WTC11 (cell line): ENCODE measurements at regions not wholly inside any gene's neighbourhood (a gene's known extent, or its start where the extent isn't known, plus 50 kb on each side); places are given as distances from the start of the nearest gene placed in this dataset.

ENCODE experiments used
- ATAC-seq: fragments of 200-7000 bp; cut with Tn5 transposase; 2 replicates; pipeline ENCODE4 v1.10.0; 2021; ENCODE audit warnings: mild to moderate bottlenecking, moderate library complexity
- CTCF ChIA-PET: fragments of 300-600 bp; sonication (Branson Sonifier 250); formaldehyde crosslinking; loops from one replicate; lab custom pipeline; 2021; ENCODE audit warnings: antibody characterized with exemption; lab: Charles Lee
- POLR2A ChIA-PET: fragments of 350-600 bp; sonication (Branson Sonifier 250); formaldehyde crosslinking; loops from one replicate; lab custom pipeline; 2021; ENCODE audit warnings: antibody characterized with exemption; lab: Charles Lee
- DNase-seq: peaks from one replicate; pipeline ENCODE4 v3.0.0; 2021; ENCODE audit warnings: low spot score
- H3K27ac Mint-ChIP-seq: 2 replicates; pipeline ENCODE4 v1.8.0; 2021; ENCODE audit warnings: mixed read lengths
- H3K27me3 Mint-ChIP-seq: 2 replicates; pipeline ENCODE4 v1.8.0; 2021; ENCODE audit warnings: low read depth, mild to moderate bottlenecking, moderate library complexity, mixed read lengths
- H3K36me3 Mint-ChIP-seq: 2 replicates; pipeline ENCODE4 v1.8.0; 2021; ENCODE audit warnings: mixed read lengths
- H3K4me1 Mint-ChIP-seq: 2 replicates; pipeline ENCODE4 v1.8.0; 2022; ENCODE audit warnings: mixed read lengths
- H3K4me3 Mint-ChIP-seq: 2 replicates; pipeline ENCODE4 v1.8.0; 2021; ENCODE audit warnings: mild to moderate bottlenecking, moderate library complexity, mixed read lengths
- H3K9me3 Mint-ChIP-seq: 2 replicates; pipeline ENCODE4 v1.8.0; 2021; ENCODE audit warnings: mixed read lengths
- AR ChIP-seq: fragments of 250-450 bp; sonication (Bioruptor Pico); IDR thresholded peaks from 2 replicates; pipeline ENCODE4 v1.9.0; 2021; ENCODE audit warnings: mild to moderate bottlenecking
- ARID4B ChIP-seq: sonication (generic); formaldehyde crosslinking; IDR thresholded peaks from 2 replicates; pipeline ENCODE4 v1.8.0; 2023; ENCODE audit warnings: missing genetic modification reagents, mild to moderate bottlenecking, borderline replicate concordance
- CREB1 ChIP-seq: sonication (generic); formaldehyde crosslinking; IDR thresholded peaks from 2 replicates; pipeline ENCODE4 v1.8.0; 2023; ENCODE audit warnings: mild to moderate bottlenecking, missing genetic modification reagents
- E2F1 ChIP-seq: sonication (generic); formaldehyde crosslinking; IDR thresholded peaks from 2 replicates; pipeline ENCODE4 v1.8.0; 2022; ENCODE audit warnings: mild to moderate bottlenecking, missing genetic modification reagents
- ETV6 ChIP-seq: sonication (generic); formaldehyde crosslinking; IDR thresholded peaks from 2 replicates; pipeline ENCODE4 v1.8.1; 2022; ENCODE audit warnings: mild to moderate bottlenecking, missing genetic modification reagents
- FOXJ3 ChIP-seq: sonication (generic); formaldehyde crosslinking; IDR thresholded peaks from 2 replicates; pipeline ENCODE4 v1.9.0; 2021; ENCODE audit warnings: missing genetic modification reagents, mild to moderate bottlenecking, borderline replicate concordance
- FOXP1 ChIP-seq: sonication (generic); formaldehyde crosslinking; IDR thresholded peaks from 2 replicates; pipeline ENCODE4 v1.8.0; 2022; ENCODE audit warnings: missing genetic modification reagents, mild to moderate bottlenecking, moderate library complexity, borderline replicate concordance
- MAX ChIP-seq: sonication (generic); formaldehyde crosslinking; IDR thresholded peaks from 2 replicates; pipeline ENCODE4 v1.8.0; 2022; ENCODE audit warnings: mild to moderate bottlenecking, missing genetic modification reagents
- MXD4 ChIP-seq: fragments of 250-450 bp; sonication (Bioruptor Pico); IDR thresholded peaks from 2 replicates; pipeline ENCODE4 v1.8.0; 2021; ENCODE audit warnings: mild to moderate bottlenecking, moderate library complexity, borderline replicate concordance
- NFE2L1 ChIP-seq: sonication (generic); formaldehyde crosslinking; IDR thresholded peaks from 2 replicates; pipeline ENCODE4 v1.8.1; 2023; ENCODE audit warnings: missing genetic modification reagents
- NR1H2 ChIP-seq: sonication (generic); formaldehyde crosslinking; IDR thresholded peaks from 2 replicates; pipeline ENCODE4 v1.9.0; 2021; ENCODE audit warnings: mild to moderate bottlenecking, moderate library complexity, missing genetic modification reagents
- RORB ChIP-seq: fragments of 250-450 bp; sonication (Bioruptor Pico); IDR thresholded peaks from 2 replicates; pipeline ENCODE4 v1.9.0; 2021; ENCODE audit warnings: mild to moderate bottlenecking
- SOX15 ChIP-seq: fragments of 250-450 bp; sonication (Bioruptor Pico); IDR thresholded peaks from 2 replicates; pipeline ENCODE4 v1.9.0; 2021; ENCODE audit warnings: mild to moderate bottlenecking
- TEAD4 ChIP-seq: sonication (generic); formaldehyde crosslinking; IDR thresholded peaks from 2 replicates; pipeline ENCODE4 v1.8.0; 2022; ENCODE audit warnings: mild to moderate bottlenecking, missing genetic modification reagents
- ZBTB21 ChIP-seq: sonication (generic); formaldehyde crosslinking; IDR thresholded peaks from 2 replicates; pipeline ENCODE4 v1.8.1; 2023; ENCODE audit warnings: mild to moderate bottlenecking, missing genetic modification reagents, borderline replicate concordance
- ZNF138 ChIP-seq: sonication (generic); formaldehyde crosslinking; conservative IDR thresholded peaks from 2 replicates; pipeline ENCODE4 v1.8.1; 2022; ENCODE audit warnings: mild to moderate bottlenecking, moderate library complexity, missing genetic modification reagents
- ZNF416 ChIP-seq: fragments of 250-450 bp; sonication (Bioruptor Pico); IDR thresholded peaks from 2 replicates; pipeline ENCODE4 v1.9.0; 2021; ENCODE audit warnings: mild to moderate bottlenecking, inconsistent platforms
- ZNF512 ChIP-seq: sonication (generic); formaldehyde crosslinking; IDR thresholded peaks from 2 replicates; pipeline ENCODE4 v1.8.1; 2022; ENCODE audit warnings: missing genetic modification reagents, borderline replicate concordance
- ZSCAN18 ChIP-seq: fragments of 250-450 bp; sonication (Bioruptor Pico); IDR thresholded peaks from 2 replicates; pipeline ENCODE4 v2.1.2; 2022; ENCODE audit warnings: mild to moderate bottlenecking, moderate library complexity

- no peaks in the 10 kb centered on the region for H3K27me3 Mint-ChIP-seq
- H3K9me3 Mint-ChIP-seq = peaks cover 18% of the 10 kb centered on the region
- TF ChIP-seq ZNF416 (CRISPR knock-in tag) (no peak), NR1H2 (CRISPR knock-in tag) (no peak), AR (CRISPR knock-in tag) (no peak), NFE2L1 (CRISPR knock-in tag) (no peak), ZSCAN18 (no peak), ARID4B (CRISPR knock-in tag) (no peak), MXD4 (no peak), MAX (no peak), SOX15 (CRISPR knock-in tag) (no peak), ZNF138 (CRISPR knock-in tag) (no peak)
- DNase-seq (no peak), ATAC-seq (no peak)
- H3K36me3 Mint-ChIP-seq = peaks cover 15% of the 10 kb centered on the region
- H3K27ac Mint-ChIP-seq = no peak overlapping the region
- CTCF ChIA-PET = no interaction called here
- POLR2A ChIA-PET = interaction anchor here (0.5 kb wide), 1 partner anchor 53 kb away, joined by 5 read pairs; no protein-coding TSS in a partner anchor
- no peak overlapping the region for H3K4me3 Mint-ChIP-seq
- no peaks in the 10 kb centered on the region for H3K4me1 Mint-ChIP-seq
Observed at GRCh38 chr13:44676534-44676933, 100.4 kb upstream of the TSC22D1 start.

GRCh38 chr13:44669534-44669933 is 93.4 kb upstream of the TSC22D1 start:
- H3K9me3 Mint-ChIP-seq = peaks cover 4% of the 10 kb centered on the region; the same call in 1 of the 2 replicates
- ChIA-PET POLR2A (no interaction called here), CTCF (no interaction called here)
- H3K27ac Mint-ChIP-seq = no peak overlapping the region
- no peak overlapping the region for H3K4me3 Mint-ChIP-seq
- TF ChIP-seq FOXP1 (no peak), NFE2L1 (CRISPR knock-in tag) (no peak), RORB (CRISPR knock-in tag) (no peak), ZBTB21 (CRISPR knock-in tag) (no peak), CREB1 (CRISPR knock-in tag) (no peak), ETV6 (CRISPR knock-in tag) (no peak), E2F1 (no peak), ARID4B (CRISPR knock-in tag) (no peak), FOXJ3 (CRISPR knock-in tag) (no peak), ZNF512 (CRISPR knock-in tag) (no peak), TEAD4 (CRISPR knock-in tag) (no peak)
- peaks cover 8% of the 10 kb centered on the region for H3K4me1 Mint-ChIP-seq
- ATAC-seq (no peak), DNase-seq (no peak)
- H3K27me3 Mint-ChIP-seq = no peaks in the 10 kb centered on the region
- H3K36me3 Mint-ChIP-seq = no peaks in the 10 kb centered on the region
